K562 (cell line): ENCODE measurements at regions not wholly inside any gene's neighbourhood (a gene's known extent, or its start where the extent isn't known, plus 50 kb on each side); places are given as distances from the start of the nearest gene placed in this dataset.

Experiments used
- ATAC-seq: fragments of 200-7000 bp; cut with Tn5 transposase; 3 replicates; pipeline ENCODE4 v1.9.1; 2020; ENCODE audit warnings: moderate library complexity
- BruUV-seq: library from RNA; stranded (reverse); fragments of 400-500 nt; replicated peaks from 2 replicates; lab custom pipeline; 2021; lab: Mats Ljungman, UMichigan
- CTCF ChIA-PET: fragments of 300-600 bp; formaldehyde crosslinking; extraction: SDS; loops from one replicate; lab custom pipeline; 2021; ENCODE audit warnings: low intra/inter-chr PET ratio; lab: Yijun Ruan, JAX
- POLR2A ChIA-PET: fragments of 300-600, 350-650 bp; sonication (Branson Sonifier 250); formaldehyde crosslinking; extraction: SDS; loops from one replicate; lab custom pipeline; 2021; ENCODE audit warnings: antibody characterized with exemption, inconsistent platforms; lab: Yijun Ruan, JAX
- DNase-seq, 4 experiments: peaks; one replicate each; pipeline versions ENCODE4 v3.0.0 to v3.0.0-alpha.2; 2011 to 2018; ENCODE audit warnings: low spot score in 3 of 4, mixed read lengths in 3 of 4; ENCODE audit errors: extremely low read depth in 1 of 4
- FAIRE-seq: peaks from 2 replicates; lab custom pipeline; 2011; peaks lifted over from hg19 to GRCh38; lab: Jason Lieb, UNC
- H2AFZ ChIP-seq: 2 replicates; pipeline ENCODE4 v1.6.0; 2011; ENCODE audit warnings: low read depth, low read length, control low read depth, inconsistent platforms
- H3K27ac ChIP-seq: fragments of 200-600 bp; 3 replicates; pipeline ENCODE4 v1.8.0; 2011; ENCODE audit warnings: low read depth, mild to moderate bottlenecking, control low read depth, inconsistent platforms, low read length, moderate library complexity, mixed read lengths; ENCODE audit errors: extremely low read depth
- H3K27me3 ChIP-seq, 2 experiments: fragments of 300-600 bp in 1 of 2; 2 replicates in 1 of 2; 3 replicates in 1 of 2; pipeline versions ENCODE4 v1.6.0 to v1.8.0; 2011; ENCODE audit warnings: inconsistent platforms in 2 of 2, low read length in 2 of 2, mild to moderate bottlenecking in 1 of 2, mixed read lengths in 1 of 2, moderate library complexity in 1 of 2; ENCODE audit not compliant: control insufficient read depth in 2 of 2, insufficient read depth in 2 of 2
- H3K36me3 ChIP-seq: fragments of 300-600 bp; 3 replicates; pipeline ENCODE4 v1.8.0; 2011; ENCODE audit warnings: mild to moderate bottlenecking, low read length, inconsistent platforms; ENCODE audit not compliant: control insufficient read depth, insufficient read depth
- H3K4me1 ChIP-seq, 2 experiments: fragments of 200-600 bp in 1 of 2; replicated peaks in 1 of 2; 2 replicates in 1 of 2; 3 replicates in 1 of 2; pipeline versions ENCODE4 v1.5.1 to v1.8.0; 2011; ENCODE audit warnings: inconsistent platforms in 2 of 2, low read length in 2 of 2, mild to moderate bottlenecking in 1 of 2, mixed read lengths in 1 of 2, moderate library complexity in 1 of 2; ENCODE audit not compliant: control insufficient read depth in 2 of 2, insufficient read depth in 2 of 2
- H3K4me2 ChIP-seq: 2 replicates; pipeline ENCODE4 v1.6.1; 2011; ENCODE audit warnings: low read length, control low read depth, inconsistent platforms, mixed read lengths; ENCODE audit not compliant: insufficient read depth
- H3K4me3 ChIP-seq: fragments of 200-600 bp; sonication (generic), shearing (Covaris generic); 2 replicates; pipeline ENCODE4 v1.5.1; 2016; ENCODE audit warnings: control low read depth, inconsistent platforms
- H3K79me2 ChIP-seq: fragments of 200-600 bp; 3 replicates; pipeline ENCODE4 v1.8.0; 2011; ENCODE audit warnings: low read length, inconsistent platforms; ENCODE audit not compliant: control insufficient read depth, insufficient read depth
- H3K9ac ChIP-seq, 2 experiments: 2 replicates each; pipeline versions ENCODE4 v1.6.0 to v1.6.1; 2011; ENCODE audit warnings: low read depth in 2 of 2, low read length in 2 of 2, control low read depth in 1 of 2, inconsistent platforms in 1 of 2, mild to moderate bottlenecking in 1 of 2, mixed read lengths in 1 of 2; ENCODE audit not compliant: insufficient read depth in 1 of 2
- H3K9me1 ChIP-seq: one replicate; pipeline ENCODE4 v1.6.0; 2011; ENCODE audit warnings: inconsistent platforms, mild to moderate bottlenecking, low read length, moderate library complexity; ENCODE audit not compliant: control insufficient read depth, insufficient read depth
- H3K9me3 ChIP-seq: replicated peaks from 2 replicates; pipeline ENCODE4 v1.5.1; 2011; ENCODE audit warnings: low read depth, low read length, inconsistent platforms; ENCODE audit not compliant: control insufficient read depth, insufficient read depth
- H4K20me1 ChIP-seq: replicated peaks from 2 replicates; pipeline ENCODE4 v1.6.1; 2011; ENCODE audit warnings: low read length, inconsistent platforms, mixed read lengths; ENCODE audit not compliant: control insufficient read depth, insufficient read depth
- AFF1 ChIP-seq, 2 experiments: fragments of 450-650 bp; IDR thresholded peaks; 2 replicates each; pipeline ENCODE4 v1.6.1; 2018; ENCODE audit warnings: mild to moderate bottlenecking in 2 of 2, low read depth in 1 of 2; ENCODE audit not compliant: partially characterized antibody in 2 of 2
- ATF1 ChIP-seq, 2 experiments: fragments of 450-650 bp in 1 of 2; IDR thresholded peaks; 2 replicates each; pipeline ENCODE4 v1.6.1; 2016; ENCODE audit warnings: missing compliant biosample characterization in 1 of 2, missing genetic modification characterization in 1 of 2
- ELF1 ChIP-seq: fragments of 200-800 bp; sonication (Bioruptor generic); IDR thresholded peaks from 2 replicates; pipeline ENCODE4 v1.6.1; 2016; ENCODE audit warnings: missing genetic modification characterization, missing compliant biosample characterization
- HES1 ChIP-seq: fragments of 450-650 bp; IDR thresholded peaks from 2 replicates; pipeline ENCODE4 v1.6.1; 2016; ENCODE audit warnings: low read depth, mild to moderate bottlenecking, moderate library complexity
- PKNOX1 ChIP-seq: fragments of 450-650 bp; IDR thresholded peaks from 2 replicates; pipeline ENCODE4 v1.6.1; 2016
- POU5F1 ChIP-seq: fragments of 150-350 bp; IDR thresholded peaks from 2 replicates; pipeline ENCODE4 v1.6.1; 2014; ENCODE audit warnings: borderline replicate concordance, low read length, low read depth, mild to moderate bottlenecking; ENCODE audit not compliant: partially characterized antibody
- SP2 ChIP-seq: IDR thresholded peaks from 2 replicates; pipeline ENCODE4 v1.6.1; 2011; ENCODE audit warnings: mild to moderate bottlenecking, low read depth, low read length, moderate library complexity; ENCODE audit not compliant: poor library complexity, severe bottlenecking; ENCODE audit errors: extremely low read depth
- TFE3 ChIP-seq: fragments of 450-650 bp; formaldehyde crosslinking; IDR thresholded peaks from 2 replicates; pipeline ENCODE4 v1.4.0; 2020; ENCODE audit warnings: mild to moderate bottlenecking, mixed read lengths
- THRA ChIP-seq: fragments of 450-650 bp; IDR thresholded peaks from 2 replicates; pipeline ENCODE4 v1.6.1; 2017; ENCODE audit warnings: mild to moderate bottlenecking, moderate library complexity
- ZNF384 ChIP-seq: IDR thresholded peaks from 2 replicates; pipeline ENCODE4 v1.6.1; 2012; ENCODE audit warnings: low read depth, low read length, improper control_type of control experiment
- ZNF766 ChIP-seq: fragments of 200-800 bp; sonication (Bioruptor generic); conservative IDR thresholded peaks from 2 replicates; pipeline ENCODE4 v1.6.1; 2016; ENCODE audit warnings: missing genetic modification characterization, missing compliant biosample characterization
- WGBS: fragments of 100-300 bp; shearing (Covaris generic); methylation state at CpG from one replicate; pipeline ENCODE4 v1.1.6; 2016; ENCODE audit warnings: low coverage, mixed read lengths; ENCODE audit not compliant: insufficient coverage; ENCODE audit errors: missing lambda C conversion rate; 5-methylcytosine and 5-hydroxymethylcytosine counted together
- in situ Hi-C: fragments of 300-500 bp; cut with MboI; formaldehyde crosslinking; loops from 4 replicates; pipeline ENCODE4 v1.15.0; 2018; ENCODE audit warnings: inconsistent platforms, mixed read lengths
- intact Hi-C: fragments of 100-400 bp; cut with micrococcal nuclease; formaldehyde crosslinking; loops from 2 replicates; pipeline ENCODE4 v1.14.2; 2022

- no peak overlapping the region for H3K9ac ChIP-seq
- H3K4me3 ChIP-seq, result no peak overlapping the region
- WGBS, result 2% methylated on average over 10 of the region's 10 CpGs
- H3K9me1 ChIP-seq, result no peaks in the 10 kb centered on the region
- H3K4me2 ChIP-seq, result no peak overlapping the region
- H3K27me3 ChIP-seq, result no peaks in the 10 kb centered on the region
- H3K9me3 ChIP-seq, result no peaks in the 10 kb centered on the region
- no peak overlapping the region for H3K27ac ChIP-seq
- ChIA-PET CTCF (no interaction called here), POLR2A (no interaction called here)
- FAIRE-seq (no peak), ATAC-seq (no peak), DNase-seq (peak in 1 of 4 experiments; percentile 6)
- no peaks in the 10 kb centered on the region for H3K4me1 ChIP-seq
- H2AFZ ChIP-seq, result no peak overlapping the region
- no peaks in the 10 kb centered on the region for H4K20me1 ChIP-seq
- H3K79me2 ChIP-seq, result no peaks in the 10 kb centered on the region
- in situ Hi-C loops, result no loop called here
- BruUV-seq, result no TSS peak
- H3K36me3 ChIP-seq, result no peaks in the 10 kb centered on the region
- intact Hi-C loops, result no loop called here
- no peak for TF ChIP-seq POU5F1
- no peak for TF ChIP-seq ZNF384
- TF ChIP-seq ELF1 (tag), result 0 out of 2 replicates have a peak, but pooled peaks have one; percentile 31
- no peak for TF ChIP-seq TFE3 (CRISPR knock-in tag)
- peak; percentile 64; the same call in 1 of the 2 replicates for TF ChIP-seq HES1
- TF ChIP-seq PKNOX1, result 0 out of 2 replicates have a peak, but pooled peaks have one; percentile 27
- no peak for TF ChIP-seq AFF1 (IDR thresholded peaks at IDR 0.05; ENCODE audit: low read depth in 1 of 2, partially characterized antibody in 2 of 2)
- no peak for TF ChIP-seq ZNF766 (CRISPR knock-in tag)
- TF ChIP-seq THRA, result no peak
- no peak for TF ChIP-seq ATF1 (CRISPR knock-in tag; IDR thresholded peaks at IDR 0.05)
- TF ChIP-seq ATF1 (tag; IDR thresholded peaks at IDR 0.05), result 0 out of 2 replicates have a peak, but pooled peaks have one; percentile 19
- no peak for TF ChIP-seq SP2
Measured at GRCh38 chr3:71846185-71846584, 61.2 kb upstream of the PROK2 start.
